ENCODE measurements at regions not wholly inside any gene's neighbourhood (a gene's known extent, or its start where the extent isn't known, plus 50 kb on each side); places are given as distances from the start of the nearest gene placed in this dataset.

DNA sequence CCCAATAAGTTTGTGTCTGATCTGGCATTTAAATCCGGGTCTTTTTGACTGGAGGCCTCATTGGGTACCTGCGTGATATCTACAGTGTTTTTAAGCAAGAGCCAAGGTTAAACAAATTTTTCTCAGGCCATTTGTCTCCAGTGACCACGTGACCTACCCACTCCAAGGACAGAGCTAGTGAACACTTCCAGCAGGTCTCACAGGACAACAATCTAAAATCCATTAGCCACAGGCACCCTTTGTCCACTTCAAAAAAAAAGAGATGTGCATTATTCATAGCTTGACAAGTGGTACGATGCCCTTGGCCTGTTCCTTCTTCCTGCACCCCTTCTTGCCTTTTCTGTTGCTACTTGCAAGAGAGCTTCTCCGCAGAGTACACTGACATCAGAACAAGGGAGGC lies 109.6 kb upstream of the GSC start:
- Histone ChIP-seq H3K27me3 (ENCODE audit: insufficient read depth) (no peaks in the 10 kb centered on the region), H3K4me2 (no peak overlapping the region), H3K4me3 (no peak overlapping the region), H3K27ac (ENCODE audit: low read depth) (no peak overlapping the region), H3K4me1 (ENCODE audit: insufficient read depth) (no peaks in the 10 kb centered on the region), H3F3A (replicated peaks; ENCODE audit: low read depth) (no peaks in the 10 kb centered on the region), H3K79me2 (replicated peaks; ENCODE audit: insufficient read depth) (no peaks in the 10 kb centered on the region), H3K9me2 (ENCODE audit: insufficient read depth) (no peaks in the 10 kb centered on the region), H2AFZ (no peak overlapping the region), H3K36me3 (ENCODE audit: insufficient read depth) (no peaks in the 10 kb centered on the region), H4K20me1 (replicated peaks; ENCODE audit: insufficient read depth) (no peaks in the 10 kb centered on the region)
- Mint-ChIP-seq H3K27me3 (ENCODE audit: insufficient read depth, low read depth, poor library complexity) (no peaks in the 10 kb centered on the region), H3K4me3 (no peak overlapping the region), H3K36me3 (ENCODE audit: low read depth) (no peaks in the 10 kb centered on the region), H3K4me1 (no peaks in the 10 kb centered on the region), H3K9me3 (no peaks in the 10 kb centered on the region), H3K27ac (no peak overlapping the region)
- DNase-seq (ENCODE audit: low spot score), result no peak
- TF ChIP-seq POLR2AphosphoS5 (IDR thresholded peaks at IDR 0.05; ENCODE audit: low read depth), result no peak
- no peak for TF ChIP-seq EZH2 (IDR thresholded peaks at IDR 0.05; ENCODE audit: low read depth, unreplicated experiment)
- no peak for TF ChIP-seq CREB1 (CRISPR knock-in tag; IDR thresholded peaks at IDR 0.05; ENCODE audit: low read depth)
- no peak for TF ChIP-seq NANOG (IDR thresholded peaks at IDR 0.05; ENCODE audit: borderline replicate concordance)
- TF ChIP-seq, protein P1, sequence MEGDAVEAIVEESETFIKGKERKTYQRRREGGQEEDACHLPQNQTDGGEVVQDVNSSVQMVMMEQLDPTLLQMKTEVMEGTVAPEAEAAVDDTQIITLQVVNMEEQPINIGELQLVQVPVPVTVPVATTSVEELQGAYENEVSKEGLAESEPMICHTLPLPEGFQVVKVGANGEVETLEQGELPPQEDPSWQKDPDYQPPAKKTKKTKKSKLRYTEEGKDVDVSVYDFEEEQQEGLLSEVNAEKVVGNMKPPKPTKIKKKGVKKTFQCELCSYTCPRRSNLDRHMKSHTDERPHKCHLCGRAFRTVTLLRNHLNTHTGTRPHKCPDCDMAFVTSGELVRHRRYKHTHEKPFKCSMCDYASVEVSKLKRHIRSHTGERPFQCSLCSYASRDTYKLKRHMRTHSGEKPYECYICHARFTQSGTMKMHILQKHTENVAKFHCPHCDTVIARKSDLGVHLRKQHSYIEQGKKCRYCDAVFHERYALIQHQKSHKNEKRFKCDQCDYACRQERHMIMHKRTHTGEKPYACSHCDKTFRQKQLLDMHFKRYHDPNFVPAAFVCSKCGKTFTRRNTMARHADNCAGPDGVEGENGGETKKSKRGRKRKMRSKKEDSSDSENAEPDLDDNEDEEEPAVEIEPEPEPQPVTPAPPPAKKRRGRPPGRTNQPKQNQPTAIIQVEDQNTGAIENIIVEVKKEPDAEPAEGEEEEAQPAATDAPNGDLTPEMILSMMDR (conservative IDR thresholded peaks at IDR 0.05; ENCODE audit: low read depth in 2 of 2), result no peak
- TF ChIP-seq EZH2phosphoT487 (IDR thresholded peaks at IDR 0.05; ENCODE audit: unreplicated experiment), result no peak
- TF ChIP-seq JUNB (IDR thresholded peaks at IDR 0.05; ENCODE audit: unreplicated experiment), result no peak
- no peak for TF ChIP-seq ZNF462 (CRISPR knock-in tag; IDR thresholded peaks at IDR 0.05)
- no peak for TF ChIP-seq STAT1 (IDR thresholded peaks at IDR 0.05; ENCODE audit: unreplicated experiment)
- TF ChIP-seq REST (IDR thresholded peaks at IDR 0.05; ENCODE audit: unreplicated experiment), result no peak
- no peak for TF ChIP-seq ZNF331 (CRISPR knock-in tag; IDR thresholded peaks at IDR 0.05; ENCODE audit: low read depth)
- TF ChIP-seq, protein P2, sequence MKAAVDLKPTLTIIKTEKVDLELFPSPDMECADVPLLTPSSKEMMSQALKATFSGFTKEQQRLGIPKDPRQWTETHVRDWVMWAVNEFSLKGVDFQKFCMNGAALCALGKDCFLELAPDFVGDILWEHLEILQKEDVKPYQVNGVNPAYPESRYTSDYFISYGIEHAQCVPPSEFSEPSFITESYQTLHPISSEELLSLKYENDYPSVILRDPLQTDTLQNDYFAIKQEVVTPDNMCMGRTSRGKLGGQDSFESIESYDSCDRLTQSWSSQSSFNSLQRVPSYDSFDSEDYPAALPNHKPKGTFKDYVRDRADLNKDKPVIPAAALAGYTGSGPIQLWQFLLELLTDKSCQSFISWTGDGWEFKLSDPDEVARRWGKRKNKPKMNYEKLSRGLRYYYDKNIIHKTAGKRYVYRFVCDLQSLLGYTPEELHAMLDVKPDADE (IDR thresholded peaks at IDR 0.05), result no peak
- no peak for TF ChIP-seq ZNF114 (CRISPR knock-in tag; IDR thresholded peaks at IDR 0.05)
- ATAC-seq, result no peak
